HG02970 (cell line): ENCODE measurements at regions not wholly inside any gene's neighbourhood (a gene's known extent, or its start where the extent isn't known, plus 50 kb on each side); places are given as distances from the start of the nearest gene placed in this dataset.
"Not testable (repeated sequence)": the region's sequence is repeated elsewhere in the genome, so short reads cannot be mapped to it uniquely, and the experiment has no call there.

Experiments
- ATAC-seq: cut with Tn5 transposase; IDR thresholded peaks from one replicate; pipeline ENCODE4 v1.9.1; 2021; ENCODE audit warnings: mild to moderate bottlenecking, moderate library complexity, moderate number of reproducible peaks; ENCODE audit not compliant: unreplicated experiment, low FRiP score

DNA sequence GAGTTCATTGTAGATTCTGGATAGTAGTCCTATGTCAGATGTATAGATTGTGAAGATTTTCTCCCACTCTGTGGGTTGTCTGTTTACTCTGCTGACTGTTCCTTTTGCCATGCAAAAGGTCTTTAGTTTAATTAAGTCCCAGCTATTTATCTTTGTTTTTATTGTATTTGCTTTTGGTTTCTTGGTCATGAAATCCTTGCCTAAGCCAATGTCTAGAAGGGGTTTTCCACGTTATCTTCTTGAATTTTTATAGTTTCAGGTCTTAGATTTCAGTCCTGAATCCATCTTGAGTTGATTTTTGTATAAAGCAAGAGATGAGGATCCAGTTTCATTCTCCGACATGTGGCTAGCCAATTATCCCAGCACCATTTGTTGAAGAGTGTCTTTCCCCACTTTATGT, 262.1 kb upstream of the TMC3 start:
- ATAC-seq: not testable (repeated sequence)

DNA sequence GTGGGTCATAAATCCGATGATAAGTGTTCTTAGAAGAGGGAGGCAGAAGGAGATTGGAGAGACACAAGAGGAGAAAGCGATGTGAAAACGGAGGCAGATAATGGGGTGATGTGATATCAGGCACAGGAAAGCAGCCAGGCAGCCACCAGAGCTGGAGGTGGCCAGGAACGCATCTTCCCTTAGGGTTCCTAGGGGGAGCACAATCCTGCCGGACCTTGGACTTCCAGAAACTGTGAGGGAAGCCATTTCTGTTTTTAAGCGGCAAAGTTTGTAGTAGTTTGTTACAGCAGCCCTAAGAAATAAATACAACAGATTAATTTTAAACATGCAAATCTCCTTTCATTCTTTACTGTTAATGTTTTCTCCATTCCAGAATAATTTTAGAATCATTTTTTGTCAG, 259.9 kb upstream of the TMC3 start:
- no peak for ATAC-seq

DNA sequence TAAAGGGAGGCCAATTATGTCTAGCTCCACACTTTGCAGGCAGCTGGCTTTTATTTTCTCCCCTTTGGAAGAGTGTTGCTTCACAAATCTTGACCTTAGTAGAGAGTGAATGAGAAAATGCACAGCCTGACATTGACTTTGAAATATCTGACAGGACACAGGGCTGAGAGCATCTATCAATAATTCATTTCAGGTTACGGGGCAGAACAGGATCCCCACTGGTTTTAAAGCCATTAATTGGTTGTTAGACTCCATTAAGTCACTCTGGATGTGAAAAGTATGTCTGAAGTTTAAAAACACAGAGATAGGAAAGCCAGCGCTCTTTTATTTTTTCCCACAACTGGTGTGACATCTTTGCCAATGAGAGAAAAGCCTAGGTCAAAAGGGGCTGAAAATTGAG, 251.9 kb upstream of the TMC3 start:
- no peak for ATAC-seq

DNA sequence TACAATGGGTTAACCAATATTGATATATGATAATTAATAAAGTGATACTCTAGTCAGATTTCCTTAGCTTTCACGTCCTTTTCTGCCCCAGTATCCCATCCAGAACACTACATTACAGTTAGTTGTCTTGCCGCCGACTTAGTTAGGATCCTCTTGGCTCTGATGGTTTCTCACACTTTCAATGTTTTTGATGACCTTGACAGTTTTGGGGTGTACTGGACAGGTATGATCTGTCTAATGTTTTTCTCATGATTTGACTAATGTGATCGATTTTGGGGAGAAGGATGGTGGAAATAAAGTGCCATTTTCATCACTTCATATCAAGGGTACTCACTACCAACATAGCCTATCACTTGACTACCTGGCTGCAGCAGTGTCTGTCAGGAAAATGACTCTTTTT, 245.0 kb upstream of the TMC3 start:
- ATAC-seq: no peak

DNA sequence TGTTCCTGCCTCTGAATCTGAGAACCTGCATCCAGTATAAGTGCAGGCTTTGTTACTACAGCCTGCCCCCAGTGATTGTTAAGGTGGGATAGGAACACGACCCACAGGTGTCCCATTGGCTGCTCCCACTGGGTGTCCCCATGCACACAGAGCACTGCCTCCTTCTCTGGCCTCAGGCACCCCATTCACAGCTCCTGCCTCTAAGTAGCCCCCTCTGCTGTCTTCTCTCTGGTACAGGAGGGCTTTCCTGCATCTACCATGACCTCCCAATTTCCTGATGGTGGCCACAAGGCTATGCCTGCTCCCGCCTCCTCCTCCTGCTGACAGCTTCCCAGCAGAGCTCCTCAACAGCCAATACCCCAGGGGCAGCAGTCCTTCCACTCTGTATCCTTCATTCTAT, 238.6 kb upstream of the TMC3 start:
- no peak for ATAC-seq

DNA sequence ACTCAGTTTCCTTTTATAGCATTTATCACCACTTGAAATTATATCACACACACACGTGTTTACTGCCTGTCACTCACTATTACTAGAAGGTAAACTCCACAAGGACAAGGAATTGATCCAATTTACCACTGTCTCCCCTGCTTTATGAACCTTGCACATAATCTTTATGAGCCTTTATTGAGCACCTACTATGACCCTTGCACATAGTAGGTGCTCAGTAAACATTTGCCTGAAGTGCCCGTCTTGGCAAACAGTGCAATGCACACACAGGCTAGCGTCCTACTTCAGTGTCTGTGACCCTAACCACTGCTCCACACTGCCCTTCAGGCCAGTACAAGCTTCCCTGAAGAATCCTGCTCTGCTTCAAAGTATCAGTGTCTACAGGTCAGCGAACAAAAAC, 237.7 kb upstream of the TMC3 start:
- ATAC-seq: no peak

DNA sequence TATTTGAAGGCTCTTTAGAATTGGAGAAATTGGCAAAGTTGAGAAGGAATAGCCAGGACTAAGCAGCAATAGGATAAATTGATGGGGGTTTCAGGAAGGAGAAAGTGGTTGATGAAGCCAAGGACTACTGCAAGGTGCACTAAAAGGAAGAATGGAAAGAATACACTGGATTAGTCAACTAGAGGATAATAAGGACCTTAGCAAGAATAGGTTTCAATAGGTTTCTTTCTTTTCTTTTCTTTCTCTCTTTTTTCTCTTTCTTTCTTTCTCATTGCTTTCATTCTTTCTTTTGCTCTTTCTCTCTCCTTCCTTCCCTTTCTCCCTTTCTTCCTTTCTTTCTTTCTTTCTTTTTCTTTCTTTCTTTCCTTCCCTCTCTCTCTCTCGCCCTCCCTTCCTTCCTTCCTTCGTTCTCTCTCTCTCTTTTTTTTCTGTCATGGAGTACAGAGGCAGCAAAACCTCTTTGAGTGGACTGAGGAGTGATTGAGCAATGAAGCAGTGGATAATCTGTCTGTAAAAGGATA, 234.4 kb upstream of the TMC3 start:
- no peak for ATAC-seq

DNA sequence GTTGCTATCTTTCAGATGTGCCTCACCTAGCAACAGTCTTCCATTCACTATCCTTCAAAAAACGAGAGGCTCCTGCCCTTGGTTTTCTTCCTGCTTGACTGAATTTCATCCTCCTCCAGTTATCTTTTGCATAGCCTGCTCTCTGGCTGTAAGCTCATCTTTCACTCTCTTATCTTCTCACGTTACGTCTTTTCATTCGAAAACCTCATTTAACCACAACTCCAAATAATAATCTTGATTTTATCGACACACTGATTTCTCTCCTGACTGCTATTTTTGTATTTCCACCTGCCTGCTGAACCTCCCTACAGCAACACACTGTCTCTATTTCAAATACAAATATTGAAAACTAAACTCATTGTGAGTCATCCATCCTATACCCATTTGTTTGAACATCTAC, 230.7 kb upstream of the TMC3 start:
- no peak for ATAC-seq

DNA sequence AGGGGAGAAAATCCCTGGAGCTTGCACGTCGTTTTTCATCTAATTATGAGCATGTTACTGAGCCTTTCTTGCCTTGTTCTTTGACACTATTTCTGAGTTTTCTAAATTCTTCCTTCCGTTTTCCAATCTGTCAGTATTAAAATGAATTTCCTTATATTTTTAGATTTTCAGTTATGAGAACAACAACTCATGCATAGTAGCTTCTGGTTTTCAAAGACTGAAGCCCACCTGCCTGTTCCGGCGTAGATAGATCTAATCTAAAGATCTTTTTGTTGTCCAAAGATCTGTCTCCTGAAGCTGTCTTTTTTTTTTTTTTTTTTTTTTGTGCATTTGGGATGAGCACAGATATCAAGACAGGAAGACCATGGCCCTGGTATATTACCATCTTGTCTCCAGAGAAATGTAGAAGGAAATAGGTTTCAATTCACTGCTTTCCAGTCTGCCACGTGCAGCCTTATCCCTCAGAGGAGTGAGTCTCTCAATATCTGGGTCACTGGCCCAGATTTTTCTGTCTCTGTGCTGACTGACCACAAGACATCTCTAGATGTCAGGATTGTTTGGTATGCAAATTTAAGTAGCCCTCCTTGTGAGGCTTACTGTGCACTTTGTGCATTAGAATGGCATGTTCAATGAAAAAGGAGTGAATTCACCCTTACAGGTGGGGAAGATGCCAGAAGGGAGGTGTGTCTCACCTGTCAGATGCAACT, 222.3 kb upstream of the TMC3 start:
- no peak for ATAC-seq

DNA sequence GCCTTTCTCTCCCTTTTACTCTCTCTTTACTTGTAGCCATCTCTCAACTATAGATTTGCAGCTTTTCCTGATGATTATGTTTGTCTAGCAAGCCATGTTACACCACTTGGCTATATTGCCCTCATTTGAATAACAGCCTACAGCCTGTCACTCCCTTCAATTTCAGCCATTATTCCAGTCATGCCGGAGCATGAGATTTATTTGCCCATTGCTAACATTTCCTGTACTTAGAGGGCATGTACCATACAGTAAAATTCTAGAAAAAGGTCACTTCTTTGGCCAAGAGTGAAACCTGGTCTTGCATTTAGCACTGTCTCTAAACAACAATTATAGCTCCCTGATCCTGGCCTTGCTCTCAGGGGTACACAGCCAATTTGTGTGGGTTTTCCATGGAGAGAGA, 221.7 kb upstream of the TMC3 start:
- no peak for ATAC-seq

DNA sequence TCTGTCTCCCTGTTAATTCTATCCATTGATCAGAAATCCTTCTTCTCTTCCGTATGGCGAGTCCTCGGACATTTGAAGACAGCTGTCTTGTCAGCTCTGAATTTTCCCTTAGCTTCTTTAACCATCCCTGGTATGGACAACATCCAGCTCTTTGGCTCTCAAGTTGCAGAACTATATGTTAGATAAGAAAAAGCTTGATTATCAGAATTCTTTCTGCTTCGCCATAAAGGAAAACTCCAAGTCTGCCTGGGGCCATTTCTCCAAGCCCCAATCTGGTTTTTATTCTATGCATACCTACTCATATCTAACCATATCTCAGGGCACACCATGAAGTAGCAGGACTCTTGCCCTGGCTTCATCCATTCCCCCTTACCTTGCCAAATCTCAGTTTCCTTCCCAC, 215.7 kb upstream of the TMC3 start:
- ATAC-seq: no peak

DNA sequence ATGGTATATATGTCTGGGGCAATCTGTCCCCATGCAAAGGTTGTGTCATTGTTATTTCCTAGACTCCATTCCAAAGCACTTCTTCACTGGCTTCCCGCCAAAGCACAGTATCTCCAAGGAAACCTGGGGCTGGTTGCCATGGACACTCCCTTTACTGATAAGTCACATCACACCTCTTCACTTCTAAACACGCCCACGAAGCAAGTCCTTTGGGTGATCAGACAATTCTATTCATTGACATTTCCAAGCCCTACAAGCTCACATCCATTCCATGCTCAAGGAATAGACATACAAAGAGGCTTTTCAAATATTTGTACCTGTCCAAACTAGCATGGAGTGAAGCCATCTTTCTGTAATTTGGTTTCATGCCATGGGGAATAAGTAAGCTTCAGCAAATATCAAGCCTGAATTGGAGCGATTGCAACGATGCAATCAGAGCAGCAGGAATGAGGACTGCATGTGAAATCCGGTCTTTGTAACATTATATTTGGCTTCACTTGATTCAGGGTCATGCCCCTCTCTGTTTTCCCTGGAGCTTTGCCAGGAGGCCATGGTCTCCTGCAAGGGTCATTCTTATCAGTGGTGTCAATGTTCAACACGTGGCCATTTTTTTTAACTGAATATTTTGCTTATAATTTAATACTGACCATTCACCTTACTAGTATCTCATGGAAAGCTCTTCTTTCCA, 201.6 kb upstream of the TMC3 start:
- ATAC-seq: no peak

DNA sequence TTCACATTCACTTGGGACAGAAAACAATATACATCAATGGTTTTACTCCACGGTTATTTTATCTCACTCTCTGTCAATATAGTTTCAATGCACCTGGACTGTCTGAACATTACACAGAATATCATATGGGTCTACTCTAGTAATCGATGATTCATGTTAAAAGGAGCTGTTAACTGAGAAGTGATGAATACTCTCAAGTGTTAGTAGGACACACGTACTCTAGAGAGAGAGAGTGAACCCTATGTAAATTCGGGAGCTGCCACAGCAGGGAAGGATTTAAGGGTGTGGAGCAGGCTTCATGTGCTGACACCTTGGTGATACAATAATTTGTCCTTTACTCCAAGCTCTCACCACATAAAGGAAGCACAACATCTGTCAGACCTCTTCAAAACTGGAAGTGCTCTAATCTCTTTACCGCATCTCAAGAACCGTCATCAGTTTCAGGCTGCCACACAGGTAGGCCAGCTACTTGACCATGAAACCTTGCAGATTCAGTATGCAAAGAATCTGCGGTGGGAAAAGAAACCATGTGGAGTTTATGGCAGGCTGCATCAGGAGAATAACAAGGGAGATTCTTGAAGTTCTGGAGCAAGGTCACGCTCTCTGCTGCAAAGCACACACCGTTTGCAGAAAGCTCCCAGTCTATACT, 199.2 kb upstream of the TMC3 start:
- ATAC-seq: no peak

DNA sequence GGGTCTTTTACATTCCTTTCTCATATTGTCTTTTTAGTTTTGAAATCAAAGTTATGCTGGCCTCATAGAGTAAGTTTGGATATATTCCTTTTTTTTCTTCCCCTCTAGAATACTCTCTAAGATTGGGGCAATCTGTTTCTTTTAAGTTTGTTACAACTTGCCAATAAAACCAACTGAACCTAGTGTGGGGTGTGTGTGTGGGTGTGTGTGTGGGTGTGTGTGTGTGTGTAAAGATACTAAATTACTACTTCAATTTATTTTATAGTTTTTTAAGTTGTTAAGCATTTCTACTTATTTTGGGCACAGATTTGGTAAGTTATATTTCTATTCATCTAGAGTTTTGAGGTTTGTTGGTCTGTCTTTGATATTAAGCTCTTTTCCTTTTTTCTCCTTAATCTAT, 198.2 kb upstream of the TMC3 start:
- ATAC-seq: no peak

DNA sequence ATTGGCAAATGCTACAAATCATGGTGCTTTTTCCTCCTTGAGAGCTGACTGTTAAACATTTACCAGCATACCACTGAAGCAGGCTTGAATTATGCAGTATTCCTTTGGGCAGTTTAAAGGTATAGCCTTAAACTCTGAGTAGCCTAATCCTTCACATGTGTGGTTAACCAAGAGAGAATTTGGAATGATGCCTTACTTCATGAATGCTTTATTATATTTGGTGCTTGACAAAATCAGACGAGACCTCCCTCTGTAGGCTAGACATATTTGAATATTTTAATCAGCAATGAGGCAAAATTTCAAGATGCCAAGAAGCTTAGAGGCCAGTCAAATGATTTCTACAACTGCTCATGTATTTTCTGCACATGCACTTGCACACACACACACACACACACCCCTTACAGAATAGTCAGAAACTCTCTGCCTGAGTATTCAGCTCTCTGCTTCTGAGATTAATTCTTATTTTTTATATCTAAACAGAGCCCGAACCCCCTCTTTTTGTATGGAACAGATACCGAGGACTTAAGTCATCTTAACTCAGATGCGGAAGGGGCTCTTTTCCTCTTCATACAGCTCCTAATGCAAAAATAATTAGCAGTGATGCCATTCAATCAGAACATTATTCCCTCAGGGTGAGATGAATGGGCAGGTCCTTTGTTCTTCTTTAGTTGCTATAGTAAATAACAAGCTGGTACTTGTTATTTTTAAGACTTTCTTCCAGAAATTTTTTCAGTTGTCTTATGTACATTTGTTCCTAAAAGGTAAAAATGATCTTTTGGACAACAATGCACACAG, 195.5 kb upstream of the TMC3 start:
- ATAC-seq: no peak

DNA sequence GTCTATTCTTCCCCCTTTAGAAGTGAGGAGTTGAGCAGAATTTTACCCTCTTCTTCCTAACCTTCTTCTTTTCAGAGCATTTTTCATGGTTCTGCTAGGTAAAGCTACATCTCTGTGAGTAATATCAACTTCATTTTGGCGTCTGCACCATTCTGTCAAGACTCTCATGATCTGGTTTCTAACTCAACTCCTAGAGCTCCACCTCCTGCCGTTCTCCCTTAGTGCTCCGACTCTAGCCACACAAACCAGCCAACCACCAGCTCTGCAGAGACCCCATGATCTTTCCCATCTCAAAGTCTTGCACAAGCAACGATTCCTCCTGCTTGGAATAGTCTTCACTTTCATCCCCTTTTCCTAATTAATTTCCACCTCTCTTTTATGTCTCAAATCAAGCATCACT, 193.9 kb upstream of the TMC3 start:
- ATAC-seq: no peak

DNA sequence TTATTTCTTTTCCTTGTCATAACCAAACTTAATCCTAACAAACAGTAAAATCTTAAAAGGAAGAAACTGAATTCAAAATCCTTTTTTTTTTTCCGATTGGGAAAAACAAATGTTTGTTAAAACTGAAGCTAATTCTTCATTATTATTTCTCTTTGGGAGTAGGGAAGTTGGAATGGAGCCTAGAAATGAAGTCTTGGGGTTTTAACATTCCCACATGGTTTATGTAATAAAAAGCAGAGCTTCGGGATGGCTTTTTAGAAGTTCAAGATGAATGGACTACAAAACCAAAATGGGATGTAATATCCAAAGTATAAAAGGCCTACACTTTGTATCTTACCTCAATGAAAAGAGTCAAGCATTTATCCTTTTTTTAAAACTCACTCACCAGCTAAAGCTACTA, 189.0 kb upstream of the TMC3 start:
- ATAC-seq: no peak

DNA sequence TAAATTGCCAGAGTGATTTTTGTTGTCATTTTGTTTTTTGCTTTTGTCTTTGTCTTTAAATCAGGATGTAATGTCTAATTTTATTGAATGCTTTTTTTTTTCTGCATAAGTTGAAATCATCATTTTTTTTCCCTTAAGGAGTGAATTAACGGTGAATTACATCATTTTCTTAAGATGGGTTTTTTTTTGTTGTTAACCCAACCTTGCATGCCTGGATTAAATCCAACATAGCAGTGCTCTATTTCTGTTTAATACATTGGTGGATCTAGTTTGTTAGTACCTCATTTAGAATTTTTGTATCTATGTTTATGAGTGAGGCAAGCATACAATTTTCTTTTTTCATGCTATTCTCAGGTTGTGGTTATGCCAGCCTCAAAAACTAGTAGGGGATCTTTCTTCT, 186.4 kb upstream of the TMC3 start:
- no peak for ATAC-seq

DNA sequence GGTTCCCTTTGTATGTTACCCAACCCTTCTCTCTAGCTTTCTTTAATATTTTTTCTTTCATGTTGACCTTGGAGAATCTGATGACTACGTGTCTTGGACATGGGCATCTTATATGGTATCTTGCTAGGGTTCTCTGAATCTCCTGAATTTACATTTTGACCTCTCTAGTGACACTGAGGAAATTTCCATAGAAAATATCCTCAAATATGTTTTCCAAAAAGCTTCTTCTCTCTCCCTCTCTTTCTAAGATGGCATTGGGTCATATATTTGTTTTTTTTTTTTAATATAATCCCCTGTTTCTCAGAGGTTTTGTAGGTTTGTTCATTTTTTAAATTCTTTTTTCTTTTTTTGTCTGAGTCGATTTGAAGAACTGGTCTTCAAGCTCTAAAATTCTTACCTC, 184.0 kb upstream of the TMC3 start:
- ATAC-seq: no peak

DNA sequence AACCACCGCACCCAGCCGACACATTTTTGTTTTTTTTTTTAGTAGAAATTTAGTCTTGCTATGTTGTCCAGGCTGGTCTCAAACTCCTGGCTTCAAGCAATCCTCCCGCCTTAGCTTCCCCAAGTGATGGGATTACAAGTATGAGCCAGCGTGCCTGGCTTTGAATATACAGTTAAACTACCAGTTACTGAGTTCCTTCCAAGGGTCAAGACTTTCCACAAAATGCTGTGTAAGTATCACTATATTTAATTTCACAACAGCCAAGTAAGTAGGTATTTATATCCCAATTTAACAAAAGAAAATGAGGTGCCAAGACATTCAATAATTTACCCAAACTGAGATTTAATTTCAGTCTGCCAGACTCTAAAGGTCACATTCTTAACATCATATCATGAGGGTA, 181.3 kb upstream of the TMC3 start:
- no peak for ATAC-seq
